GM21619 (cell line): ENCODE measurements at regions not wholly inside any gene's neighbourhood (a gene's known extent, or its start where the extent isn't known, plus 50 kb on each side); places are given as distances from the start of the nearest gene placed in this dataset.
A peak's percentile ranks its signal among the peaks of the same experiment; 100 is the strongest.

Source experiments
- ATAC-seq: cut with Tn5 transposase; IDR thresholded peaks from one replicate; pipeline ENCODE4 v1.9.1; 2021; ENCODE audit not compliant: unreplicated experiment

GRCh38 chr7:84425702-84426259, 231.2 kb upstream of the SEMA3A start:
- no peak for ATAC-seq

- no peak for ATAC-seq
Measured at GRCh38 chr7:84422790-84423189, 228.2 kb upstream of the SEMA3A start.

DNA sequence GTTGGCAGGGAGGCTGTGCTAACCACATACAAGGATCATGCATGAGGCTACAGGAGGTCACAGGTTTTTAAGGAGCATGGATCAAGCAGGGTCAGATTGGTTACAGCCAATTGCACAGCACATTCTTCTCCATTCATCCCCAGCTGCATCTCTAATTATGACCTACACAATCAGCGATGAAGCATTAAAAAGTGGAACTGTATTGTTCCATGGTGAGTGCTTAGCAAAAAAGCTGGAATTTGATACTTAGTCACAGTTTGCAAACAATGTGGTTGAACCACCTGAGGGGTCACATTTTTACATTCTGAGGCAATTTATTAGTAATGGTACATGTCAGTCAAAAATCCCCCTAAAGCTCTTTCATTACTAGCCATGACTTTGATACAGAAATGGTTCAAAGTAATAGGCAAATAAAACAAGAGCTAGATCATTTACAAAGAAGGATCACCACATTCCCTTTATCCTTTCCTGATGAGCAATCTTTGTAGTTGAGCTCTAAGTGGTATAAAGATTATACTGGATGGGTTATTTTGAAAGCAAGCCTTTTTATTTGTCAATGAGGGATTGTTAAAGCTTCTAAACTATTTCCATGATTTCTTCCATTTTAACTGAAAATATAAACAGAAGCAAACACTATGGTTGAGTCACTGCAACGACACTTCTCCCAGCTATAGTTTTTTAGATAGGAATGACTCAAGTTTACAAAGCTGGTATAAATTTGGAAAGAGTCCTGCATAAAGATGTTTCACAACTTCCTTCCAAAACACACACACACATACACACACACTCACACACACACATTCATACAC, 217.8 kb upstream of the SEMA3A start:
- no peak for ATAC-seq

GRCh38 chr7:84399661-84400060, 205.1 kb upstream of the SEMA3A start:
- ATAC-seq = no peak

- ATAC-seq = no peak
Measured at GRCh38 chr7:84394219-84394618, 199.6 kb upstream of the SEMA3A start.

GRCh38 chr7:84393786-84394185, 199.2 kb upstream of the SEMA3A start:
- ATAC-seq = no peak

GRCh38 chr7:84390845-84391244, 196.3 kb upstream of the SEMA3A start:
- ATAC-seq = no peak

GRCh38 chr7:84389242-84389641, 194.7 kb upstream of the SEMA3A start:
- peak; percentile 99 for ATAC-seq

GRCh38 chr7:84387595-84387994, 193.0 kb upstream of the SEMA3A start:
- ATAC-seq = no peak

GRCh38 chr7:84384417-84384816, 189.8 kb upstream of the SEMA3A start:
- no peak for ATAC-seq

DNA sequence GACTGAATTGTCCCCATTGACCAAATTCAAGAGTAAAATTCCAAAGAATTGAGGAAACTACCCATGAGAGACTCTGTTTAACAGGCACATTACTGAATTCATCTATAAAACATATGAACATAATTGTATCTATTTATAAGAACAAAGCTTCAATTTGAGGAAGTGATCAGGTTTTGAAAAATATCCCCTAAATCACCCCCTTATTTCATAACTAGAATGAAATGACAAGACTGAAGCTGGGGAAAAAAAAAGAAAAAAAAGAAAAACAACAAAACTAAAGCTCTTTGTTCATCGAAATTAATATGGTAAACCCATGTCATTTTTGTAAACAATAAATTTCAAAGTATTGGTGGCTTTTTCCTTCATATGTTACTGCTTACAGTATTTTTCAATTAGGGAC, 184.9 kb upstream of the SEMA3A start:
- no peak for ATAC-seq

DNA sequence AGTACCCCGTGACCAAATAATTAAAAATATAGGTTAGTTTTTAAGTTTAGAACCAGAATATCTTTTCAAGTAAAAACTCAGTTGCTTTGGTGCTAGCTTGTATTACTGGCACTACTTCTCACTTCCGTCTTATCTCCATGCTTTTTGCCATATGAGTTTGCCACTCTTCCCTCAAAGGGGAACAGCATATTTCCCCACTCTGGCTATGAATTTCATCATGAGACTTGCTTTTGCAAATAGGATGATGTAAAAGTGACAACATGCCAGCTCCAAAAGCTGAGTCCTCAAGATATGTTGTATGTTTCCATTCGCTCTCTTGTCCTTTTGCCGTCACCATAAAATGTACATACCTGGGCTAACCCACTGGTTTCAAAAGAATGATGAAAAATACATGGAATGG, 178.1 kb upstream of the SEMA3A start:
- ATAC-seq = no peak

DNA sequence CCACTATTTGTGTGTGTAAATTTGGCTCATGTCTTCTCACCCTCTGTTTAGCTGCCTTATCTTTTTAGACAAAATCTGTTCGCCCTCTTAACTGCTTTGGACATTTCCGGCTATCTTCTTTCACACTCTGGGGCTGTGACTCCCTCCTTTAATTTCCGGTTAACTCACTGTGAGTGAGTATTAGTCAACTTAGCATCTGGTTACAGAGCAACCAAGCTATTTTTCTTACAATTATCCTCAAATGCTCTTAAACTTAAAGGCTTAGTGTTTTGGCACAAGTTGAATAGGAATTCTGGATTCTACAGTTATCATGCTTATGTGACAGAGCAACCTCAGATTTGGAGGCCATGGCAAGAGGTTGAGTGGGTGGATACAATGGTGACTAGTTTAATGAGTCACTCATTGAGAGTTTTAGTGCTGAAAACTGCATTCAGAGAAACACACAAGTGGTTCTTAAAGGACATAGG, 177.6 kb upstream of the SEMA3A start:
- no peak for ATAC-seq

DNA sequence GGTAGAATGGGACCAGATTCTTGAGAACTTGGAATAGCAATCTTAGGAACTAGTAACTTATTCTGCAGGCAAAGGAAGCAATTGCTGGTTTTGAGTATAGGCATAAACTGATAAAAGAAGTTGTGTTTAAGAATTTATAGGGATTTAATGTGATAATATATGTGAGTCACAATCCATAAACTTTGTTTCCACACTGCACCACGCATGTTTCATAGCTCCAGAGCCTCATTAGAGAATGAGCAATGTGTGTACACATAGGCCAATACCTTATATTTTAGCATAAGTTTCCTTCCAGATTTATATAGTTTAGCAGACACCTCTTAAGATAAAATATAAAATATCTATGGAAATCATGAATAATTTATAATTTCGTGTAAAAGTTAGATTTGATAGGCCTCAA, 175.5 kb upstream of the SEMA3A start:
- no peak for ATAC-seq

GRCh38 chr7:84368122-84368521, 173.5 kb upstream of the SEMA3A start:
- no peak for ATAC-seq

DNA sequence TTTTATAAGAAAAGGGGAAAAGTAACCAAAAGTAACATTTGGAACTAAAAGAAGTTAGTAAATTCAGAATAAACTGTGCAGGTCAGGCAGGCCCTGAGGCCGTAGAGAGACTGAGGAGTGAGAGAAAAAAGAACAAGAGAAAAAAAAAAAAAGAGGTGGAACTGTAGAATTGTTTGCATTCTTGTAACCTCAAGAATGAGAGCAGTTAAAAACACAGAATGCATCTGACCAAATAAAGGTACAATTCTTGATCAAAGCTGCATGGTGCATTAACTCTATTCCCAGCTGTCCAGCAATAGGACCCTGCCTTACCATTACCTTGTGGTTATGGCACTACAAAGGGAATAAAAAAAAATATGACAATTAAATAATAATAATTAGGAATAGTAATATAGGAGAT, 170.1 kb upstream of the SEMA3A start:
- ATAC-seq = no peak

DNA sequence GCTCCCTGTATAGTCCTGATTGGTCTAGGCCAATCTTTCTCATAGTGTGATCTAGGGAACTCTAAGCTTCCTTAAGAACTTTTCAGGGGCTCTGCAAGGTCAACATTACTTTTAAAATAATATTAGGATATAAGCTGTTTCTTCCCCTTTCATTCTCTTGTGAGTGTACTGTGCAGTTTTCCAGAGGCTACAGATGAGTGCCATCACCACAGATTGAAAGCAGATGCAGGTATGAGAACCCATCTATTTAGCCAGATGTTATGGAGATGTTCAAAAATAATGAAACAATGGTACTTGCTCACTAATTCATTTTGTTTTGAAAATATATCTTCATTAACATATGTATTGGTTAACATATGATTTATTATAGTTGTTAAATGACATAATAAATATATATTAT, 169.2 kb upstream of the SEMA3A start:
- ATAC-seq = no peak

- no peak for ATAC-seq
Measured at GRCh38 chr7:84362828-84363227, 168.2 kb upstream of the SEMA3A start.

GRCh38 chr7:84362360-84362759, 167.8 kb upstream of the SEMA3A start:
- ATAC-seq = no peak

- no peak for ATAC-seq
Measured at GRCh38 chr7:84354866-84355265, 160.3 kb upstream of the SEMA3A start.

DNA sequence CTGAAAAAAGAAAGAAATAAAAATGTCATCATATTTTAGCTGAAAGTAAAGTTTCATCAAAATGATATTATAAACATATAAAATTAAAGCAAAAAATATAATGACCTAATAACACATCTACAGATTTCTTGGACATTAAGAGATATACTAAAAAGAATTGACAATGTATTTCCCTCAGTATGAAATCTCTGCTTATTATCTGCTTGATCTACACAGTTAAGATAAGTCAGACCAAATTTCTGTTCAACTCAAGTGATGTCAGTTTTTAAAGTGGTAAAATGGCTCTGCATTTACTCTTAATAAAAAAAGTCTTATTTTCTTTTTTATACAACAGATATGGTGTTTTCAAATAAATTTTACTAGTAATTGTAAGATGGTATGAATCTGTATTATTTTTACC, 159.4 kb upstream of the SEMA3A start:
- no peak for ATAC-seq

- ATAC-seq = no peak
Measured at GRCh38 chr7:84339306-84339705, 144.7 kb upstream of the SEMA3A start.

- ATAC-seq = no peak
Measured at GRCh38 chr7:84337429-84337828, 142.8 kb upstream of the SEMA3A start.
